SU-DHL-6 (cell line): ENCODE measurements at regions not wholly inside any gene's neighbourhood (a gene's known extent, or its start where the extent isn't known, plus 50 kb on each side); places are given as distances from the start of the nearest gene placed in this dataset.

Experiments used
- H2AFZ ChIP-seq: fragments of 200-600 bp; sonication (generic); 2 replicates; pipeline ENCODE4 v1.6.1; 2014; ENCODE audit warnings: low read depth, mild to moderate bottlenecking, moderate library complexity, mixed read lengths, antibody characterized with exemption, low read length; ENCODE audit not compliant: severe bottlenecking
- H3F3A ChIP-seq: fragments of 200-600 bp; shearing (Covaris generic); 2 replicates; pipeline ENCODE4 v1.6.0; 2016; ENCODE audit warnings: antibody characterized with exemption, mild to moderate bottlenecking; ENCODE audit not compliant: insufficient read depth
- H3K27ac ChIP-seq: fragments of 200-600 bp; sonication (generic); 2 replicates; pipeline ENCODE4 v1.5.1; 2016; ENCODE audit warnings: low read depth, mild to moderate bottlenecking, low read length, moderate library complexity, mixed read lengths
- H3K27me3 ChIP-seq: fragments of 200-600 bp; sonication (generic), shearing (Covaris generic); 2 replicates; pipeline ENCODE4 v1.6.0; 2014; ENCODE audit warnings: mild to moderate bottlenecking, low read length
- H3K36me3 ChIP-seq: fragments of 200-600 bp; sonication (generic); 2 replicates; pipeline ENCODE4 v1.6.1; 2014; ENCODE audit warnings: mild to moderate bottlenecking, low read length, mixed read lengths
- H3K4me2 ChIP-seq: fragments of 300-600, 200-600 bp; shearing (Covaris generic), sonication (generic); 2 replicates; pipeline ENCODE4 v1.6.0; 2014; ENCODE audit warnings: low read length, low read depth, mild to moderate bottlenecking; ENCODE audit not compliant: poor library complexity, severe bottlenecking
- H3K4me3 ChIP-seq: fragments of 200-600 bp; sonication (generic); 2 replicates; pipeline ENCODE4 v1.5.1; 2014; ENCODE audit warnings: antibody characterized with exemption, low read length, mild to moderate bottlenecking, mixed read lengths; ENCODE audit not compliant: insufficient read depth, poor library complexity, severe bottlenecking
- H3K79me2 ChIP-seq: fragments of 200-600 bp; sonication (generic); 2 replicates; pipeline ENCODE4 v1.6.1; 2014; ENCODE audit warnings: mild to moderate bottlenecking, low read length, moderate library complexity; ENCODE audit not compliant: insufficient read depth
- H3K9ac ChIP-seq: fragments of 200-600 bp; sonication (generic); 2 replicates; pipeline ENCODE4 v1.7.0; 2014; ENCODE audit warnings: mild to moderate bottlenecking, low read length
- H3K9me2 ChIP-seq: fragments of 200-600 bp; sonication (generic); replicated peaks from 2 replicates; pipeline ENCODE4 v1.6.1; 2014; ENCODE audit warnings: low read length; ENCODE audit not compliant: insufficient read depth
- H3K9me3 ChIP-seq: fragments of 200-600 bp; sonication (generic); 2 replicates; pipeline ENCODE4 v1.6.1; 2014; ENCODE audit warnings: low read length, mixed read lengths; ENCODE audit not compliant: insufficient read depth
- H4K20me1 ChIP-seq: fragments of 200-600 bp; sonication (generic); 2 replicates; pipeline ENCODE4 v1.6.1; 2014; ENCODE audit warnings: low read depth, mild to moderate bottlenecking, antibody characterized with exemption, low read length, moderate library complexity, mixed read lengths
- EZH2phosphoT487 ChIP-seq: fragments of 200-600 bp; sonication (generic), shearing (Covaris generic); conservative IDR thresholded peaks from 2 replicates; pipeline ENCODE4 v1.6.1; 2018; ENCODE audit warnings: mild to moderate bottlenecking, antibody characterized with exemption, low read length, moderate library complexity, mixed read lengths
- TF ChIP-seq, protein P1 (sequence below): fragments of 200-600 bp; sonication (generic); IDR thresholded peaks from one replicate; pipeline ENCODE4 v1.5.1; 2017; ENCODE audit warnings: antibody characterized with exemption, mild to moderate bottlenecking, low read length, moderate library complexity; ENCODE audit not compliant: insufficient read depth, poor library complexity, severe bottlenecking

DNA sequence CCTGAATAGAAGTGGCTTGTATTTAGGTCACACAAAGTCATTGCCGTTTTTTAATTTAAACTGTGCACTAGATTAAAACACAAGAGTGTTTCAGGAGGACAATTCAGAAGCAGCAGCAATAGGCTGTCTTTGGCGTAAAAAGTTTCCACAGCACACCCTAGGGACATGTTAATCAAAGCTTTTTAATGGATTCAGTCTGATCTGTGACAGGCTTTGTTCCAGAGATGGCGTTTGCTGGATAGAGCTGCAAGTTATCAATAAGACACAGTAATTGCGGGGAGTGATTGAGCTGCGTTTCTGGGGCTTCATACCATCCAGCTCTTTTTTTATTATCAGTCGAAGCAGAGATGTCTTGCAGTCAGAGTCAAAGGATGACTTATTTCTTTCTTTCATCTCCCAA is 300.3 kb downstream of the ZNF608 start:
- no peak overlapping the region for H3K27ac ChIP-seq

DNA sequence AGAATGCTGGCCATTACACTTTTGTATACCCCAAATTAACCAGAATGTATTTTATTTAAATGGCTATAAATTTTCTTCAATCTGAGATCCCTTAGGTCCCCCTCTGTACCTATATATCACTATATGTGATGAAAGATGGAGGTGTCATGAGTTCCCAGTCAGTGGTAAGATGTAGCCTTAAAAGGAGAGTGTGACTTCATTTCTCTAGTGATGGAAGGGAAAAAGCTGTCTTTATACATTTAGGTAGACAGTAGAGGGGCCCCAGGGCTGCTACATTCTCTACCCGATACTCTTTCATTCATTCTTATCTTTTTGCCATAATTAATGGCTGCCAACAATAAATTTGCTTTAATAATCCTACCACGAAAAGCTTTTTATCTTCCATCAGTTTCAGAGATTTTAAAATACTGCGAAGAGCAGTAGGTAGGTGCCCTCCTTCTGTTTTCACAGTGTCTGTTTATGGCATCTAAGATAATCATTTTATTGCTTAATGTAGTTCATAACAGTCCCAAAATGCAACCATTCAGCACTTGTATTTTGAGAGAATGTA is 301.3 kb downstream of the ZNF608 start:
- no peaks in the 10 kb centered on the region for H3K9me3 ChIP-seq
- peak overlapping the region; percentile 61 for H2AFZ ChIP-seq
- 0 out of 2 replicates have a peak, but pooled peaks cover 3% of the 10 kb centered on the region for H3F3A ChIP-seq
- peak overlapping the region; percentile 90 for H3K27ac ChIP-seq
- H3K9ac ChIP-seq = peak overlapping the region; percentile 46
- no peaks in the 10 kb centered on the region for H3K9me2 ChIP-seq
- no peaks in the 10 kb centered on the region for H4K20me1 ChIP-seq
- peak overlapping the region; percentile 18 for H3K4me3 ChIP-seq
- no peaks in the 10 kb centered on the region for H3K27me3 ChIP-seq
- TF ChIP-seq, protein P1, sequence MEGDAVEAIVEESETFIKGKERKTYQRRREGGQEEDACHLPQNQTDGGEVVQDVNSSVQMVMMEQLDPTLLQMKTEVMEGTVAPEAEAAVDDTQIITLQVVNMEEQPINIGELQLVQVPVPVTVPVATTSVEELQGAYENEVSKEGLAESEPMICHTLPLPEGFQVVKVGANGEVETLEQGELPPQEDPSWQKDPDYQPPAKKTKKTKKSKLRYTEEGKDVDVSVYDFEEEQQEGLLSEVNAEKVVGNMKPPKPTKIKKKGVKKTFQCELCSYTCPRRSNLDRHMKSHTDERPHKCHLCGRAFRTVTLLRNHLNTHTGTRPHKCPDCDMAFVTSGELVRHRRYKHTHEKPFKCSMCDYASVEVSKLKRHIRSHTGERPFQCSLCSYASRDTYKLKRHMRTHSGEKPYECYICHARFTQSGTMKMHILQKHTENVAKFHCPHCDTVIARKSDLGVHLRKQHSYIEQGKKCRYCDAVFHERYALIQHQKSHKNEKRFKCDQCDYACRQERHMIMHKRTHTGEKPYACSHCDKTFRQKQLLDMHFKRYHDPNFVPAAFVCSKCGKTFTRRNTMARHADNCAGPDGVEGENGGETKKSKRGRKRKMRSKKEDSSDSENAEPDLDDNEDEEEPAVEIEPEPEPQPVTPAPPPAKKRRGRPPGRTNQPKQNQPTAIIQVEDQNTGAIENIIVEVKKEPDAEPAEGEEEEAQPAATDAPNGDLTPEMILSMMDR = no peak
- TF ChIP-seq EZH2phosphoT487 = no peak
- H3K36me3 ChIP-seq = no peaks in the 10 kb centered on the region
- peak overlapping the region; percentile 72 for H3K4me2 ChIP-seq
- H3K79me2 ChIP-seq = no peaks in the 10 kb centered on the region

More for the DNA sequence above, 300.3 kb downstream of the ZNF608 start:
- H3K9ac ChIP-seq = peak overlapping the region; percentile 13; the same call in 1 of the 2 replicates
- TF ChIP-seq, protein P1 = no peak
- no peak for TF ChIP-seq EZH2phosphoT487
- peak overlapping the region; percentile 36 for H2AFZ ChIP-seq
- no peaks in the 10 kb centered on the region for H3K9me3 ChIP-seq
- H3K4me3 ChIP-seq = no peak overlapping the region
- peak overlapping the region; percentile 24 for H3K4me2 ChIP-seq
- H4K20me1 ChIP-seq = no peaks in the 10 kb centered on the region
- H3F3A ChIP-seq = no peaks in the 10 kb centered on the region
- H3K27me3 ChIP-seq = no peaks in the 10 kb centered on the region
- H3K9me2 ChIP-seq = no peaks in the 10 kb centered on the region
- H3K79me2 ChIP-seq = no peaks in the 10 kb centered on the region
- H3K36me3 ChIP-seq = no peaks in the 10 kb centered on the region

DNA sequence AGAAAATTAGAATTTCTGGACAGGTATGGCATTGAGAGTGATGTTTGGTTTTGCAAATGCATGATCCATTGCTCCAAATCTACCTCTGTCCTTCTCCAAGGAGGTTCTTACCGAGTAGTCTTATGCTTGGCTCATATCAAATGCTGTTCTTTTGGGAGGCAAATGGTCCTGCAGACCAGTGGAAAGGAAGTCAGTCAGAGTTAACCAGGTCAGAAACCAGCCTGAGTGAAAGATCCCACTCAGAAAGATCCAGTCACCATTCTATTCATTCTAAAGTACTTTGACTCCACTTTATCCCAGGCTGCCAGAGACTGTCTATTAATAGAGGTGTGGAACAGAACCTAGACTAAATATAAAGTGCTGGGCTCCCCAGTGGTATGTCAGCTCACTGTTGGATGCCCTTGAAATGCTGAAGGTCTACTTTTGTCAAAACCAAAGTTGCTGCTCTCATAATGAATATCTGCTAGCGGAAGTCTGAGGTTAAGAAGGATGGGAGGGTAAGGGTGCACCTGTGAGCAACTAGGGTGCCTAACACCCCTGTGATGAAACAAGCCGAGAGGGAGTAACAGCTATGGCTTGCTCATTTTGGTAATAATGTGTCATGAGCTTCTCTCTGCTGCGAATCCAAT is 302.2 kb downstream of the ZNF608 start:
- peak overlapping the region; percentile 72 for H3K4me2 ChIP-seq
- H4K20me1 ChIP-seq = no peaks in the 10 kb centered on the region
- no peaks in the 10 kb centered on the region for H3K36me3 ChIP-seq
- H2AFZ ChIP-seq = peak overlapping the region; percentile 61
- 0 out of 2 replicates have a peak, but pooled peaks cover 6% of the 10 kb centered on the region for H3F3A ChIP-seq
- peak overlapping the region; percentile 90 for H3K27ac ChIP-seq
- no peaks in the 10 kb centered on the region for H3K27me3 ChIP-seq
- no peaks in the 10 kb centered on the region for H3K79me2 ChIP-seq
- peak overlapping the region; percentile 46 for H3K9ac ChIP-seq
- H3K9me2 ChIP-seq = no peaks in the 10 kb centered on the region
- H3K9me3 ChIP-seq = no peaks in the 10 kb centered on the region
- TF ChIP-seq, protein P1 = no peak
- peak overlapping the region; percentile 31 for H3K4me3 ChIP-seq
